ENCODE measurements at regions not wholly inside any gene's neighbourhood (a gene's known extent, or its start where the extent isn't known, plus 50 kb on each side); places are given as distances from the start of the nearest gene placed in this dataset.

- no peak for TF ChIP-seq NFIC (IDR thresholded peaks at IDR 0.05)
- TF ChIP-seq REST (IDR thresholded peaks at IDR 0.05; ENCODE audit: low read depth): no peak
- no peak for TF ChIP-seq EGR1 (IDR thresholded peaks at IDR 0.05)
- TF ChIP-seq CREB1 (IDR thresholded peaks at IDR 0.05; ENCODE audit: low read depth): no peak
- no peak for TF ChIP-seq MAX (IDR thresholded peaks at IDR 0.05)
- TF ChIP-seq TCF12 (IDR thresholded peaks at IDR 0.05; ENCODE audit: low read depth): no peak
These were observed 292.9 kb downstream of the DAD1 start for GRCh38 chr14:22296088-22296487.
